ENCODE measurements at regions not wholly inside any gene's neighbourhood (a gene's known extent, or its start where the extent isn't known, plus 50 kb on each side); places are given as distances from the start of the nearest gene placed in this dataset.

GRCh38 chr6:151690303-151690702, 117.2 kb upstream of the ESR1 start:
- TF ChIP-seq EZH2 (IDR thresholded peaks at IDR 0.05; ENCODE audit: low read depth) (no peak), CTCF (conservative IDR thresholded peaks at IDR 0.05) (no peak)

Data from PC-9 (cell line).